ENCODE measurements at regions not wholly inside any gene's neighbourhood (a gene's known extent, or its start where the extent isn't known, plus 50 kb on each side); places are given as distances from the start of the nearest gene placed in this dataset.

- no peak for DNase-seq (ENCODE audit: low read depth in 1 of 2, low spot score in 1 of 2)
- no peak overlapping the region for H3K27ac ChIP-seq (replicated peaks)
Measured at GRCh38 chr2:31813016-31813415, 197.8 kb downstream of the MEMO1 start.

GRCh38 chr2:31812051-31812798 lies 198.6 kb downstream of the MEMO1 start:
- DNase-seq (ENCODE audit: low read depth in 1 of 2, low spot score in 1 of 2), result peak in 1 of 2 experiments; percentile 67
- Histone ChIP-seq H3K4me3 (replicated peaks; ENCODE audit: insufficient read depth, low read length) (no peak overlapping the region), H3K27ac (replicated peaks) (peak overlapping the region; percentile 28), H3K27me3 (ENCODE audit: insufficient read depth, poor library complexity, severe bottlenecking) (no peaks in the 10 kb centered on the region)
- TF ChIP-seq SPI1 (IDR thresholded peaks at IDR 0.05; ENCODE audit: borderline replicate concordance, low read depth), result peak; percentile 96
- TF ChIP-seq GABPA (IDR thresholded peaks at IDR 0.05; ENCODE audit: low read depth), result no peak

More at GRCh38 chr2:31813016-31813415, 197.8 kb downstream of the MEMO1 start:
- no peaks in the 10 kb centered on the region for H3K27me3 ChIP-seq (ENCODE audit: insufficient read depth, poor library complexity, severe bottlenecking)
- TF ChIP-seq SPI1 (IDR thresholded peaks at IDR 0.05; ENCODE audit: borderline replicate concordance, low read depth) (no peak), GABPA (IDR thresholded peaks at IDR 0.05; ENCODE audit: low read depth) (no peak), POLR2AphosphoS5 (IDR thresholded peaks at IDR 0.05; ENCODE audit: low read depth) (no peak), CTCF (IDR thresholded peaks at IDR 0.05; ENCODE audit: insufficient read depth, low read length) (no peak), REST (IDR thresholded peaks at IDR 0.05; ENCODE audit: insufficient replicate concordance, low read depth) (no peak)
- no peak overlapping the region for H3K4me3 ChIP-seq (replicated peaks; ENCODE audit: insufficient read depth, low read length)

- no peak overlapping the region for H3K4me3 ChIP-seq (replicated peaks; ENCODE audit: insufficient read depth, low read length)
- H3K27me3 ChIP-seq (ENCODE audit: insufficient read depth, poor library complexity, severe bottlenecking), result no peaks in the 10 kb centered on the region
- TF ChIP-seq CTCF (IDR thresholded peaks at IDR 0.05; ENCODE audit: insufficient read depth, low read length) (no peak), POLR2AphosphoS5 (IDR thresholded peaks at IDR 0.05; ENCODE audit: low read depth) (no peak), SPI1 (IDR thresholded peaks at IDR 0.05; ENCODE audit: borderline replicate concordance, low read depth) (no peak), REST (IDR thresholded peaks at IDR 0.05; ENCODE audit: insufficient replicate concordance, low read depth) (no peak), GABPA (IDR thresholded peaks at IDR 0.05; ENCODE audit: low read depth) (no peak)
- H3K27ac ChIP-seq (replicated peaks), result no peak overlapping the region
- no peak for DNase-seq (ENCODE audit: low read depth in 1 of 2, low spot score in 1 of 2)
Measured at GRCh38 chr2:31811482-31811881, 199.3 kb downstream of the MEMO1 start.

GRCh38 chr2:31810200-31810917 lies 200.4 kb downstream of the MEMO1 start:
- H3K27ac ChIP-seq (replicated peaks), result no peak overlapping the region
- no peak overlapping the region for H3K4me3 ChIP-seq (replicated peaks; ENCODE audit: insufficient read depth, low read length)
- no peaks in the 10 kb centered on the region for H3K27me3 ChIP-seq (ENCODE audit: insufficient read depth, poor library complexity, severe bottlenecking)
- TF ChIP-seq POLR2AphosphoS5 (IDR thresholded peaks at IDR 0.05; ENCODE audit: low read depth) (no peak), REST (IDR thresholded peaks at IDR 0.05; ENCODE audit: insufficient replicate concordance, low read depth) (no peak), CTCF (IDR thresholded peaks at IDR 0.05; ENCODE audit: insufficient read depth, low read length) (no peak), SPI1 (IDR thresholded peaks at IDR 0.05; ENCODE audit: borderline replicate concordance, low read depth) (no peak), GABPA (IDR thresholded peaks at IDR 0.05; ENCODE audit: low read depth) (no peak)
- no peak for DNase-seq (ENCODE audit: low read depth in 1 of 2, low spot score in 1 of 2)

All from HL-60 (cell line).